ENCODE measurements at regions not wholly inside any gene's neighbourhood (a gene's known extent, or its start where the extent isn't known, plus 50 kb on each side); places are given as distances from the start of the nearest gene placed in this dataset.
"Not testable (repeated sequence)": the region's sequence is repeated elsewhere in the genome, so short reads cannot be mapped to it uniquely, and the experiment has no call there.

DNA sequence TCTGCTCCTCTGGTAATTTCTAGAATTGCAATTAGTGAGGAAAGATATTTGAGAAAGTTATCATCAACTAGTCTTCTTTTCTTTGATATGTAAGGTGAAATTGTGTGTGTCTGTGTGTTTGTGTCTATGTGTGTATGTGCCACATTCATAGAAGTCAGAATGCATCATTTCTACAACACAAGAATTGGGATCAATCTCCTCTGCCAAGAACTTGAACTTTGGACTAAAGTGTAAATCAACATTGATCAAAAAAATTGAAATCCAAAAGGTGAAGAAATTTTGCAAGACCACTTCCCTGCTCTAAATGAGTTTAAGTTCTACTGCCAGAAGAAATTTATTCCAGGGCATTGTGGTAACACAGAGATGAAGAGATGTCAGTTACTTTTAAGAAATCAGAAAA lies 1072.8 kb downstream of the GRM8 start:
- no peak for DNase-seq (ENCODE audit: low spot score)
- peak; percentile 45 for ATAC-seq

DNA sequence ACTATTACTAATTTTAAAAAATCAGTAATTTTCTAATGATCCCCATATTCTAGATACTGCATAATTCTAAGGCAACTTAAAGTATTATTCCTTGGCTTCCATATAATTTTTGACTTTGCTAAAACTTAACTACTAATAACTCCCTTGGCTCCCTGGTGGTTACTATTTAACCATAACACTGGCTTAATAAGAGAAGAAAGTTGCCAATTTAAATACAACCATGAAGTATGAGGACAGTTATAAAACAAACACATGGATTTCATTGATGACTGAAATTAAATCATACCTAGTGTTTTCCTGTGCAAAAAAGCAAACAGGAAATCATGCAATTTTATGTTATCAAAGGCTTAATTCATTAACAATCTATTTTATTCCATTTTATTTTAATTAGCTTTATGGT lies 1073.9 kb downstream of the GRM8 start:
- ATAC-seq (peak; percentile 91), DNase-seq (ENCODE audit: low spot score) (no peak)

DNA sequence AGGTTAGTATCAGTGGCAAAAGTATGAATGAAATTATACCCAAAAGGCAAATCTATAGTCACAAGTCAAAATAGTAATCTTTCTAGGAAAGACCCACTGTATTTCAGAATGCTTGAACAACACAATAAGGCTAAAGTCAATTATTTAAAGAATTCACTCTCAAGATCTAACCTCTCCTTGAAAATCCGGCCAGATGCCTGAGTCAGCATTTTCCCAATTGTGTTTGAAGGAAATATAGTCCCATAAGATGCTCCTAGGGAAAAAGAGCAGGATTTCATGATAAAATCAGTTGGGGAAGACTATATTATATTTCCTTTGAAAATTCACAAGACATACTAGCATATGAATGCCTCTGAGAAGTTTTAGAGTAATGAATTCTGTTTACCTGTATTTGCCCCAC lies 1075.0 kb downstream of the GRM8 start:
- DNase-seq (ENCODE audit: low spot score), result no peak
- ATAC-seq, result no peak

DNA sequence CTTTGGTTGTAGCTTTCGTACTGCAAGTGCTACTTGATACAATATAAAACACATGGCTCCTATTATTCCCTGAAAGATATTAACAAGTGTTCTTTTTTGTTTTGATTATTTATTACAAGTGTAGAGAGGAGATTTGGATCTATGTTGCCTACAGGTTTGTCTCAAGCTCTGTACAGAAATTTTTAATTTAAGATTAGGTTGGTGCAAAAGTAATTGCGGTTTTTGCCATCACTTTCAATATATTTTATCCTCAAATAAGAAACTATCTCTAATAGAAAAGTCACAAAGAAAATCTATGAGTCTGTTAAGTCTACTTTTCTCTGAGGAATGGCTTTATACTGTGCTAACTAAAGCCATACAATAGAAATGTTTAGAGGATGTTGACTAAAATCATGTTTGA lies 1086.1 kb downstream of the GRM8 start:
- no peak for DNase-seq (ENCODE audit: low spot score)
- no peak for ATAC-seq

DNA sequence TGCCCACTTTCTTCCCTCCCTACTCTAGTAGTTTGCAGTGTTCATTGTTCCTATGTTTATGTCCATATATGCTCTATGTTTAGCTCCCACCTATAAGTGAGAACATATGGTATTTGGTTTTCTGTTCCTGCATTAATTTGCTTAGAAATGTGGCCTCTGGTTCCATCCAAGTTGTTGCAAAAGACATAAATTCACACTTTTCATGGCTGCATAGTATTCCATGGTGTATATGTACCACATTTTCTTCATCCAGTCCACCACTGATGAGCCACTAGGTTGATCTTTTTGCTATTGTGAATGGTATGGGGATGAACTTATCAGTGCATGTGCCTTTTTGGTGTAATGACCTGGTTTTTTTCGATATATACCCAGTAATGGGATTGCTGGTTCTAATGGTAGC lies 1089.1 kb downstream of the GRM8 start:
- ATAC-seq (no peak), DNase-seq (ENCODE audit: low spot score) (no peak)

DNA sequence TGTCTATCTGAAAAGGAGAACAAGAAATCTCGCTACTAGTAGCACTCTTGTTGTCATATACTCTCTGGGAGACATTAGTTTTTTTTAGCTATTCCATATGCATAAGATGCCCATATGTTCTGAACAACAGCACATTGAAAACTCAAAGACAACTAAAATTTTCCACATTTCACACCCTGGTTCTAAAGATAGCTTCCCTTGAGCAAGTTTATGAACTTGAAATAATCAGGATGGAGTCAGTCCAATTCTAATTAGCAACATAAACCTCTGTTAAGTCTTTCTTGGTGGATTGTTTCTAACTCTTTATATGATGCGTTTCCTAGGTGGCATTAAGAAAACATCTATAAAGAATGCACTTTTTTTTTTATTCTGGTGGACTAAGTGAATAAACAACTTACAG lies 1095.3 kb downstream of the GRM8 start:
- no peak for DNase-seq (ENCODE audit: low spot score)
- no peak for ATAC-seq

DNA sequence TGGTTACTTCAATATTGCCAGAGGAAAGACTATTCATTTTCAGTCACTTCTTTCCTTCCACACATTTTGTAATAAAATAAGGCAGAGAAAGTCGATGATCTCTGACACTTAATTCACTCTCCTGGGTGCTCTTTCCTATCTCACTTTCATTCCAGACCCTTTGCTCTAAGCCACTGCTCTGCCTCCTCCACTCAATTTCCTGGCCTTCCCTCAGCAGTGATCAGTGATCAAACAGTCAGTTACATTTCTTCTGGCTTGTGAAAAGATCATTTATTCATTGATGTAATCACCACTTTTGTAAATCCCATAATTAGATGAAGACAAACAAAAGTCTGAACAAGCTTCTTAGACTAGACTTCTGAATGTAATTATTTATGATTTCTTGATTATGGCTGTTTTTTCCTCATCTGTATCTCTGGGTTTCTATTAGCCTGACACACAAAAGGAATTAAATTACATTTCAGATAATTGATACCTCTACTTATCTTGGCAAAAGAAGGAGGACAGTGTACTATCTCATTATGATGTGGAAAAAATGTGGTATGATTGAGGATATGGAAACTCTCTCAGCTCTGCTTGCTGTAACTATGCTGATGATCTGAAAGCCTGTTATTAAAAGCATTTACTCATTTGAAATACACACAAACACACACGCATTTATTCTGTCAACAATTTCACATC lies 1102.3 kb downstream of the GRM8 start:
- no peak for DNase-seq (ENCODE audit: low spot score)

DNA sequence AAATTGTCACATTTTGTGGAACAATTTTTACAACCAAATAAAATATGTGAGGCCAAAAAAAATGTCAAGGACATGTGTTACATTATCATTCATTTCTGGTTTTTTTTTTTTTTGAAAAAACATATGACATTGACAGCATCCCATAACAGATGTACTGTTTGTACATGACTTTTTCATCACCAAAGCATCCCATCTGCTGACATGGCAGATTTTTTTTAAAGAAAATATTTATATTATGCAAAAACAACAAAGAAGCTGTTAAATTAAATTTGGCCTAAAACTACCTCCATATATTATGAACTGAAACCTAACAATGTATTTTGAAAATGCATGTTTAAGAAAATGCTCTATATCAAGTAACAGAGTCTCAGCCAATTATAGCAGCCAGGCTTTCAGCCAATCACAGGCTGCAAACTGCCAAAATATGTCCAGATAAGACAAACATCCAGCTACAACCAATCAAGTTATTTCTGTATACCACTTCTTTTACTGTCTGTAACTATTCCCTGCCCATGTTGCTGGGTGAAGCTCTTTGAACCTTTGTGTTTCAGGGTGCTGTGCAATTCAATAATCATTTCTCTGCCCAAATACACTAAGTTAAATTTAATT lies 1111.8 kb downstream of the GRM8 start:
- ATAC-seq, result no peak
- DNase-seq (ENCODE audit: low spot score), result no peak

More for the DNA sequence above, 1102.3 kb downstream of the GRM8 start:
- no peak for ATAC-seq

DNA sequence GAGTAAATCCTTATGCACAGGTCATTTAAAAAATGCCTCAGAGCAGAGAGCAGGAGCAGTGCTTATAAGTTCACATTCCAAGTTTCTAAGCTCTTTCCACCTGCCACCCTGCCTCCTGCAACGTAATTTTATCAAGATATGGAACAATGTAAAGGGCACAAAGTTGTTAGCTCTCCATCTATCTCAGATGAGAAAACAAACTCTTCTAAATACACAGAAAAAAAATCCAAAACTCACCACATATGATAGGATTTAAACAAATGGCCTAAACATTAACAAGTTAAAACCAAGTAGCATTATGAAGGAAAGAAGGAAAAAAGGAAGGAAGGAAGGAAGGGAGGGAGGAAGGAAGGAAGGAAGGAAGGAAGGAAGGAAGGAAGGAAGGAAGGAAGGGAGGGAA lies 1132.8 kb downstream of the GRM8 start:
- DNase-seq (ENCODE audit: low spot score) (no peak), ATAC-seq (no peak)

DNA sequence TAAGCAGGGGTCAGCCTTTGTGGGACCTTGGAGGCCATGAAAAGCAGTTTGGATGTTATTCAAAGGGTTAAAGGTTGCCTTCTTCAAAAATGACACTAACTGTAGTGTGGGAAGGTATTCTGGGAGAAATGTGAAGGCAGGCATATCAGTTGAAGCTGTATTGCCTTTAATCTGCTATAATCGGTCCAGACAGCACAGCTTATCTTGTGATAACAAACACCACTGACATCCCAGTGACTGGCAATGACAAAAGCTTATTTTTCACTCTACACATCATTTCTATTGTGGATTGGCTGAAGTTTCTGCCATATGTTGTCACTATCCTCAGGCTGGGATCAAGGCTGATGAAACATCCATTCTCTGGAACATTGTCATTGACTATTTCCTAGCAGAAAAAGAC lies 1149.2 kb downstream of the GRM8 start:
- no peak for ATAC-seq

DNA sequence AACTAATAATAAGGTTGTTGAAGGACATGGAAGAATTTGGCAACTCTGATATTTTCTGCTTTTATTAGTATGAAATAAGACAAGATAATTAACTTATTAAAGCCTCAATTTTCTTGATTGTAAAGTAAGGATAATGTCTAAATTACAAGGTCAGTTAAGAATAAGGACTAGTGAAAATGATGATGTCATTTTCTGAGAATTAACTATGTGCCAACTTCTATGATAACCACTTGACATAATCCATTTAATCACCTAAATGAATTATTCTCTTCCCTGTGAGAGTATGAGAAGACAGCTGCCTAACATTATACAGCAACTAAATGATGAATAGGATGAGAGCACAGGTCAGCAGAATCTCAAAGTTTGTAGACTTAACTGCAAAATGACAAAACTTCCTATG lies 1153.4 kb upstream of the POT1 start:
- no peak for ATAC-seq

More for the DNA sequence above, 1149.2 kb downstream of the GRM8 start:
- DNase-seq (ENCODE audit: low spot score), result no peak

DNA sequence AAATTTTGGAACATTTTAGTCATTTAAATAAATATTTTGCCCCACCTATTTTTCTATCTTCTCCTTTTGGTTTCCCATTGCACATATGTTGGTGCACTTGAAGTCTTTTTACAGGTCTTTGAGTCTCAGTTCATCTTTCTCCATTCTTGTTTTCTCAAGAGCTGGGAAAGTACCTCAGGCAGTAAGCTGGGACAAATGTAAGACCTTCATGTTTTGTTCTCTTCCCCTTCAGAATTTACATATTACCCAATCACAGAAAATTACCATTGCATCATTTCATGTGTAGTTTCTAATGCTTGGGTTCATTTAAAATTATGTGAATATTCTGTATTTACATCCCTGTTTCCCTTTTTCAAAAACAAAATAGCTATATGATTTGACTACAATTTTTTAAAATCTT lies 1150.0 kb upstream of the POT1 start:
- DNase-seq (ENCODE audit: low spot score) (no peak), ATAC-seq (no peak)

More for the DNA sequence above, 1153.4 kb upstream of the POT1 start:
- DNase-seq (ENCODE audit: low spot score), result no peak

DNA sequence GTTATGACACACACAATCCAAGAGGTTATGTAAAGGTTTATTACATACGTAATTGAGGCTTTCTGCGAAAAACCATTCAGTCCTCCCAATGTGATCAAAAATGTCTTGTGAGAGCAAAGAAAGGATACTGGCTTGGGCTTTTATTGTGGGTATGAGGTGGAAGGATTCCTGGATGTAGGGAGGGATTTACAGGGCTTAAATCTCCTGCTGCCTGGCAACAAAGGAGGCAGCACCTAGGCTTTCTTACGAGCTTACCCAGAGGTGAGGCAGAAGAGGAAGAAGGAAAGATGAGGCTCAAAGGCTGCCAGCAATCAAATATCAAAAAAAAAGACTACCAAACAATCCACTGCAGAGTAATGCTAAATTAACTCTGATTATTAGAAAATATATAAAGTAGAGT lies 1149.5 kb upstream of the POT1 start:
- no peak for ATAC-seq

DNA sequence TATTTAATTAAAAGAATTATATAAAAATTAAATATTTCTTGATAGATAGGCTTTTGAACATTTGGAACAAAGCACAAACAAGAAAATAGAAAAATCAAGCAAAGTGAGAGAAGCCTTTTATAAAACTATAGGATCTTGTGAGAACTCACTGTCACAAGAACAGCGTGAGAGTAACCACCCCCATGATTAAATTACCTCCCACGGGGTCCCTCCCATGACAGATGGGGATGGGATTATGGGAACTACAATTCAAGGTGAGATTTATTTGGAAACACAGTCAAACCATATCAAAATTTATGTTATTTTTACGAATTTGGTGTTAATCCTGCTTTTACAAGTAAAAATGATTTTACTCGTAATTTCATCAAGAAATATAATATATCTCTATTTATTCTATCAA lies 1136.1 kb upstream of the POT1 start:
- ATAC-seq (no peak), DNase-seq (ENCODE audit: low spot score) (no peak)

More for the DNA sequence above, 1149.5 kb upstream of the POT1 start:
- DNase-seq (ENCODE audit: low spot score), result no peak

DNA sequence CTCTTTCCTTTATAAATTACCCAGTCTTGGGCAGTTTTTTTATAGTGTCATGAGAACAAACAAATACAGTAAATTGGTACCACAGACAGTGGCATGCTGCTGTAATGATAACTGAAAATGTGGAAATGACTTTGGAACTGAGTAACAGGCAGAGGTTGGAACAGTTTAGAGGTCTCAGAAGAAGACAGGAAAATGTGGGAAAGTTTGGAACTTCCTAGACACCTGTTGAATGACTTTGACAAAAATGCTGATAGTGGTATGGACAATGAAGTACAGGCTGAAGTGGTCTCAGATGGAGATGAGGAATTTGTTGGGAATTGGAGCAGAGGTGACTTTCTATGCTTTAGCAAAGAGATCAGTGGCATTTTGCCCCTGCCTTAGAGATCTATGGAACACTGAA lies 1128.4 kb upstream of the POT1 start:
- no peak for DNase-seq (ENCODE audit: low spot score)
- ATAC-seq, result no peak

DNA sequence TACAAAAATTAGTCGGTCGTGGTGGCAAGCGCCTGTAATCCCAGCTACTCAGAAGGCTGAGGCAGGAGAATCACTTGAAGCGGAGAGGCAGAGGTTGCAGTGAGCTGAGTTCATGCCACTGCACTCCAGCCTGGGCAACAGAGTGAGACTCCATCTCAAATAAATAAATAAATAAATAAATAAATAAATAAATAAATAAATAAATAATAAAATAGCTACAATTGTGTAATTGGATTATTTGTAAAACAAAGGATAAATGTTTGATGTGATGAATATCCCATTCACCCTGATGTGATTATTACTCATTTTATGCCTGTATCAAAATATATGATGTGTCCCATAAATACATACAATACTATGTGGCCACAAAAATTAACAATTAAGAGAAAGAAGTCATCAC lies 1127.0 kb upstream of the POT1 start:
- DNase-seq (ENCODE audit: low spot score); ATAC-seq: not testable (repeated sequence)

DNA sequence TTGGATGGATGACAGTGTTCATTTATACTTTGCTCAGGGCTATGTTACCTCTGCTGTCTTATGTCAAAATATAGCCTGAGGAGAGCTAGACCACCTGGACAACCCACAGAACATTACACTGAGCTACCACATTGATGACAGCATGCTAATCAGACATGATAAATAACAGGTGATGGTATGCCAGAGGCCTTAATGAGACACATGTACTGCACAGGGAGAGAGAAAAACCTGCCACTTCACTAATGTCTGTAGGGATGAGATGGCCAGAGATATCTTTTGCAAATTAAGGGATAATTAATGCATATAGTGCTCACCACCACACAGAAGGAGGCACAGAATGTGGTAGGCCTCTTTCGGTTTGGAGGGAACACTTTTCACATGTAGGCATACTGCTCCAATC lies 1122.6 kb upstream of the POT1 start:
- DNase-seq (ENCODE audit: low spot score) (no peak), ATAC-seq (no peak)

DNA sequence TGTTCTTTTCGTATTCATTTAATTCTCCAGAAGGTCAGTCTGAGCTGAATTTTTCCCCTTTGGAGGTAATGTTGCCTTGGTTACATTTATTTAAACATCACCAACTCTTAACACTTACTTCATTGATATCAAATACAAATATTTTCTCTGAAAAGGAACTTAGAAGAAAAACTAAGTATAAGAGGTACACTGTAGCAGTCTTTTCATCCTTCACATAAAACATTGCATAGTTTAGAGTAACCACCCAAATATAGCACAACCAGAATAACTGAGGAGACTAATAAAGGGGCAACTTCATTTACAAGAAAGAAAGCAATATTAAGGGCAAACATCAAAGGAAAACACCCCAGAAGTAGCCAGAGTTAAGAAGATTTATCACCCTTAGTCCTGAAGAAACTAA lies 1115.0 kb upstream of the POT1 start:
- DNase-seq (ENCODE audit: low spot score) (no peak), ATAC-seq (no peak)

DNA sequence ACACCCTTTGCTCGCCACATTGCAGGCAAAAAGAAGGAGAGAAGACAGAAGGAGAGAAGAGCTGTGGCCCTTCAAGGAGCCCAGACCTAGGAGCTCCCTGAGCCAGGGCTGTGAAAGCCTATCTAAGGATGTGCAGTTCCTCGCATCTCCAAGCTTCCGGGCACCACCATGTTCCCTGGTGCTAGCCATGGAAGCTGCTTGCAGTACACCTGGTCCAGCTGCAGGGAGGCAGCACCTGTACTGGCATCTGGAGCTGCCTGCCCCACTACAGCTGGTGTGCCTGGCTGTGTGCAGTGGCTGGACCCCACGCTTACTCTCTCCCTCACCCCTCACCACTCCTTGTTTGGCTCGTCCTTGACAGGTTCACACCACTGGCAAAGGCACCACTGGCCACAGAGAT lies 1111.8 kb upstream of the POT1 start:
- no peak for ATAC-seq
- DNase-seq (ENCODE audit: low spot score), result no peak

DNA sequence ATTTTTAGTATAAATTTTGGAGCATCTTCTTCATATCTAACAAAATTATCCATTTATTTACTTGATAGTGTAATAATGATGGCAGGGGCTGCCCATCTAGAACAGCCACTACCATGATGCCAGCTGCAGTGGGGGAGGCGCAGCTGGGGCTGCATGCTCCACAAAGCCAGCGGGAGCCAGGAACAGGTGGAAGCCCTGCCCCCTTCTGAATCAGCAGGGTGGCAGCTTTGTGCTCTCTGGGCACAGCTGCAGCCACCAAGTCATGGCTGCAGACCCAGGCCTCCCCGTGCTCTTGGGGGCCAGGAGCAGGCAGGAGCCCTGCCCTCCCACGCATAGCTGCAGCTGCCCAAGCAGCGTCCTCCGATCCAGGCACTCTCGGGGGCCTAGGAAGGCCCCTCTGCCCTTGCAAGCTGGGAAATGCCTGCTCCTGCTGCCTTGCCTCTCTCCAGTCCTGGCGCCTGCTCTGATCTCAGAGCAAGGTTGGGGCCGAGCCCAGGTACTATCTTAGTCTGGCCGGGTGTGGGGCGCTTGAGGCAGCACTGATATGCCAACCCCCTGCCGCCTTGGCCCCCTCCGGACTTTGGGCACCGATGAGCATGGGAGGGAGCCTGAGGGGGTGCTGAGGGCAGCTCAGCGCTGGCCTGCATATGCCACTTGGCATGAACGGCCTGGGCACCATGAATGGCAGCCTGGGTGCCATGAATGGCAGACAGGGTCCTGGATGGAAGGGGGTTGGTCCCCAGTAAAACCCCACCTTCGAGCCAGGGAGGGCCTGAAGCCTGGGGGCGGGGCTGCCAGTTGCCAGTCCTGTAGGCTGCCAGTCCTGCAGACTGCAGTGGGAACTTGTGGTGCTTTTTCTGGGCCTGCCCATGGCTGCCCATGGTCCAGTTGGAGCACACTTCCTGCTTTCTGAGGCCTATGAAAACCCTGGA lies 1110.8 kb upstream of the POT1 start:
- no peak for DNase-seq (ENCODE audit: low spot score)
- no peak for ATAC-seq

DNA sequence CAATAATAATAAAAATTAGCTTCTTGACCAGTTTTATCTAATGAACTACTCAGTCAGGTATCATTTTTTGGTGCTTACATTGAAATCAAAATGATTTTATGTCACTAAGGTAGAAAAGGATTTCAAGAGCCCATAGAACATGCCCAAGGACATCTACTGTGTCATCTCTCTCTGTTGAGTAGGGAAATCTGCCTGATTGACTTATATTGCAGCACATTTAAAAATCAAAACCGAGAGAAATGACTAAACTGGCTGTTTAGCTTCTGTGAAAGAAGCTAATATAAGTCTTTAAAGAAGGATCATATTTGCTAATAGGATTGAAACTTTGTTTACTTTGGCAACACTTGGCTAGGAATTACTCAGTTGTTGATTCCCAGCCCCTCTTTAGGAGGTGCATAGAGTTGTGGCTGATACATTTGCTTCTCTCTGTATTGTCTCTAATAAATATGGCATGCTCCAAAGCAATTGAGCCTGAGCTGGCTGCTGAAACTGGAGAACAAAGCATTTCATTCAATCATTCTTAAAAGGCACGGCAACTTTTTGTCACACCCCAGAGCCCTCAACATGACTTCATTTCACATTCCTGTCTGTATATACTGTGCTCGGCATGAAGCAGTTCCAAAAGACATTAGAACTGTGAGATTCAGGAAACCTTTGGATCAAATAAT lies 1096.9 kb upstream of the POT1 start:
- DNase-seq (ENCODE audit: low spot score), result no peak
- ATAC-seq, result no peak

Measured in left lobe of liver (tissue), 2 donors.